HEK293 (cell line): ENCODE measurements at regions not wholly inside any gene's neighbourhood (a gene's known extent, or its start where the extent isn't known, plus 50 kb on each side); places are given as distances from the start of the nearest gene placed in this dataset.
"Not testable (repeated sequence)": the region's sequence is repeated elsewhere in the genome, so short reads cannot be mapped to it uniquely, and the experiment has no call there.

Experiments used
- CTCF ChIP-seq: fragments of 450-650 bp; formaldehyde crosslinking; IDR thresholded peaks from 2 replicates; pipeline ENCODE4 v1.5.1; 2016; ENCODE audit warnings: missing biosample characterization, missing genetic modification characterization
- REST ChIP-seq: fragments of 450-650 bp; formaldehyde crosslinking; IDR thresholded peaks from 2 replicates; pipeline ENCODE4 v1.5.1; 2016; ENCODE audit warnings: missing biosample characterization, missing genetic modification characterization
- ZBTB49 ChIP-seq: fragments of 450-650 bp; formaldehyde crosslinking; IDR thresholded peaks from 2 replicates; pipeline ENCODE4 v1.5.1; 2016; ENCODE audit warnings: missing biosample characterization, missing genetic modification characterization, low read depth
- ZFP3 ChIP-seq: fragments of 450-650 bp; formaldehyde crosslinking; IDR thresholded peaks from 2 replicates; pipeline ENCODE4 v1.5.1; 2016; ENCODE audit warnings: low read depth, missing biosample characterization, missing genetic modification characterization
- ZNF175 ChIP-seq: fragments of 450-650 bp; formaldehyde crosslinking; IDR thresholded peaks from 2 replicates; pipeline ENCODE4 v1.5.1; 2016; ENCODE audit warnings: missing biosample characterization, missing genetic modification characterization
- ZNF362 ChIP-seq: fragments of 450-650 bp; formaldehyde crosslinking; IDR thresholded peaks from 2 replicates; pipeline ENCODE4 v1.5.1; 2016; ENCODE audit warnings: missing biosample characterization, missing genetic modification characterization
- ZNF768 ChIP-seq: fragments of 450-650 bp; formaldehyde crosslinking; IDR thresholded peaks from 2 replicates; pipeline ENCODE4 v1.5.1; 2018; ENCODE audit warnings: missing biosample characterization, mild to moderate bottlenecking, missing genetic modification characterization

- TF ChIP-seq CTCF (tag by site-specific recombination); REST (tag by site-specific recombination); ZNF362; ZBTB49 (tag by site-specific recombination); ZNF175 (tag by site-specific recombination); ZNF768 (tag by site-specific recombination); ZFP3 (tag by site-specific recombination): not testable (repeated sequence)
These were observed 236.4 kb downstream of the PAPSS1 start for GRCh38 chr4:107483621-107484020.
